ENCODE measurements at regions not wholly inside any gene's neighbourhood (a gene's known extent, or its start where the extent isn't known, plus 50 kb on each side); places are given as distances from the start of the nearest gene placed in this dataset.

DNA sequence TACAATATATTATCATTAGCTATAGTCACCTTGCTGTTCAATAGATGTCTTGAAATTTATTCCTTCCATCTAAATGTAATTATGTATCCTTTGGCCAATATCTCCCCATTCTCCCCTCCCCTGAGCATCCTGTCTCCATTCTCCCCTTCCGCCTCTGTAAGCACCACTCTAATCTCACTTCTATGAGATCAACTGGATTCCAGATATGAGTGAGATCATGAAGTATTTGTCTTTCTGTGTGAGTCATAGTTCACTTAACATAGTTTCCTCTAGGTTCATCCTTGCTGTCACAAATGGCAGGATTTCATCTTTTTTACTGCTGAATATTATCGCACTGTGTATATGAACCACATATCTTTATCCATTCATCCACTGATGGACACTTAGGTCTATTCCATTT lies 148.8 kb upstream of the NDN start:
- no peak for TF ChIP-seq NFIC (IDR thresholded peaks at IDR 0.05)
- TF ChIP-seq EP300 (IDR thresholded peaks at IDR 0.05; ENCODE audit: borderline replicate concordance) = no peak
- no peak for TF ChIP-seq RAD21 (IDR thresholded peaks at IDR 0.05; ENCODE audit: low read depth)
- TF ChIP-seq ZBTB7A (IDR thresholded peaks at IDR 0.05; ENCODE audit: low read depth) = no peak
- TF ChIP-seq, protein P1, sequence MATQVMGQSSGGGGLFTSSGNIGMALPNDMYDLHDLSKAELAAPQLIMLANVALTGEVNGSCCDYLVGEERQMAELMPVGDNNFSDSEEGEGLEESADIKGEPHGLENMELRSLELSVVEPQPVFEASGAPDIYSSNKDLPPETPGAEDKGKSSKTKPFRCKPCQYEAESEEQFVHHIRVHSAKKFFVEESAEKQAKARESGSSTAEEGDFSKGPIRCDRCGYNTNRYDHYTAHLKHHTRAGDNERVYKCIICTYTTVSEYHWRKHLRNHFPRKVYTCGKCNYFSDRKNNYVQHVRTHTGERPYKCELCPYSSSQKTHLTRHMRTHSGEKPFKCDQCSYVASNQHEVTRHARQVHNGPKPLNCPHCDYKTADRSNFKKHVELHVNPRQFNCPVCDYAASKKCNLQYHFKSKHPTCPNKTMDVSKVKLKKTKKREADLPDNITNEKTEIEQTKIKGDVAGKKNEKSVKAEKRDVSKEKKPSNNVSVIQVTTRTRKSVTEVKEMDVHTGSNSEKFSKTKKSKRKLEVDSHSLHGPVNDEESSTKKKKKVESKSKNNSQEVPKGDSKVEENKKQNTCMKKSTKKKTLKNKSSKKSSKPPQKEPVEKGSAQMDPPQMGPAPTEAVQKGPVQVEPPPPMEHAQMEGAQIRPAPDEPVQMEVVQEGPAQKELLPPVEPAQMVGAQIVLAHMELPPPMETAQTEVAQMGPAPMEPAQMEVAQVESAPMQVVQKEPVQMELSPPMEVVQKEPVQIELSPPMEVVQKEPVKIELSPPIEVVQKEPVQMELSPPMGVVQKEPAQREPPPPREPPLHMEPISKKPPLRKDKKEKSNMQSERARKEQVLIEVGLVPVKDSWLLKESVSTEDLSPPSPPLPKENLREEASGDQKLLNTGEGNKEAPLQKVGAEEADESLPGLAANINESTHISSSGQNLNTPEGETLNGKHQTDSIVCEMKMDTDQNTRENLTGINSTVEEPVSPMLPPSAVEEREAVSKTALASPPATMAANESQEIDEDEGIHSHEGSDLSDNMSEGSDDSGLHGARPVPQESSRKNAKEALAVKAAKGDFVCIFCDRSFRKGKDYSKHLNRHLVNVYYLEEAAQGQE (IDR thresholded peaks at IDR 0.05; ENCODE audit: low read depth) = no peak
